Ascending aorta (tissue), 2 donors: ENCODE measurements at regions not wholly inside any gene's neighbourhood (a gene's known extent, or its start where the extent isn't known, plus 50 kb on each side); places are given as distances from the start of the nearest gene placed in this dataset.

Experiments used
- DNase-seq, 2 donors: peaks; one replicate each; pipeline ENCODE4 v3.0.0-alpha.2; 2019; ENCODE audit warnings: low spot score in 2 of 2
- H3K27ac ChIP-seq, 2 donors: fragments of 200-600 bp; sonication (generic); one replicate each; pipeline ENCODE4 v1.5.1; 2016 to 2017; ENCODE audit warnings: mild to moderate bottlenecking in 1 of 2
- H3K27me3 ChIP-seq: fragments of 200-600 bp; sonication (generic); one replicate; pipeline ENCODE4 v1.5.1; 2017
- H3K36me3 ChIP-seq, 2 donors: fragments of 200-600 bp; sonication (generic); one replicate each; pipeline ENCODE4 v1.5.1; 2016
- H3K4me1 ChIP-seq, 2 donors: fragments of 200-600 bp; sonication (generic); one replicate each; pipeline ENCODE4 v1.5.1; 2016 to 2017; ENCODE audit warnings: mild to moderate bottlenecking in 1 of 2
- H3K4me3 ChIP-seq, 2 donors: fragments of 200-600 bp; sonication (generic); one replicate each; pipeline ENCODE4 v1.5.1; 2016 to 2017; ENCODE audit warnings: mild to moderate bottlenecking in 1 of 2
- H3K9me3 ChIP-seq, 2 donors: fragments of 200-600 bp; sonication (generic); one replicate each; pipeline ENCODE4 v1.5.1; 2016
- intact Hi-C: fragments of 100-400 bp; cut with DNase I; formaldehyde crosslinking; loops from one replicate; pipeline ENCODE4 v1.15.1; 2023
- TF ChIP-seq, protein P1 (sequence below), 3 experiments: fragments of 200-600 bp in 2 of 3; fragments of 450-650 bp in 1 of 3; sonication (generic) in 2 of 3; IDR thresholded peaks; one replicate each; pipeline ENCODE4 v1.5.1; 2016 to 2019; ENCODE audit warnings: antibody characterized with exemption in 3 of 3, mild to moderate bottlenecking in 1 of 3, moderate library complexity in 1 of 3

DNA sequence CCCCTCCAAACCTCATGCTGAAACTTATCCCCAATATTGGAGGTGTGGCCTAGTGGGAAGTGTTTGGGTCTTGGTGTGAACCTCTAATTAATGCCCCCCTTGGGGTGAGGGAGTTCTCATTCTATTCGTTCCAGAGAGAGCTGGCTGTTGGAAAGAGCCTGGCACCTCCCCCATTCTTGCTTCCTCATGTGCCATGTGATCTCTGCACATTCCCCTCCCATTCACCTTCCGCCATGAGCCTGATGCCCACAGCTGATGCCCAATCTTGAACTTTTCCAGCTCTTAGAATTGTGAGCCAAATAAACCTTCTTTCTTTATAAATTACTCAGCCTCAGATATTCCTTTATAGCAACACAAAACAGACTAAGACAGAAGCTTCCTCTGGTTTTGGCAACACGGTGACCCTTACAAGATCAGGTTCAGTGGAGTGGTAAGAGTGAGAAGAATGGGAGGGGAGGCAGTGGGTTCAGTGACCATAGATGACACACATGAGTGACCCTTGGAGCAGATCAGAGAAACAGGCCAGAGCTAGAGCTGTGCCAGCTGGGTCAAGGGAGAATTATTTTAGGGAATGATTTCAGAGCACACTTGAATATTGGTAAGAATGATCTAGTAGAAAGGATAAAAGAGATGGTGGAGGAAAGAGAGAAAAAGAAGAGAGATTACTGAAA is 176.4 kb downstream of the LY86 start:
- TF ChIP-seq, protein P1, sequence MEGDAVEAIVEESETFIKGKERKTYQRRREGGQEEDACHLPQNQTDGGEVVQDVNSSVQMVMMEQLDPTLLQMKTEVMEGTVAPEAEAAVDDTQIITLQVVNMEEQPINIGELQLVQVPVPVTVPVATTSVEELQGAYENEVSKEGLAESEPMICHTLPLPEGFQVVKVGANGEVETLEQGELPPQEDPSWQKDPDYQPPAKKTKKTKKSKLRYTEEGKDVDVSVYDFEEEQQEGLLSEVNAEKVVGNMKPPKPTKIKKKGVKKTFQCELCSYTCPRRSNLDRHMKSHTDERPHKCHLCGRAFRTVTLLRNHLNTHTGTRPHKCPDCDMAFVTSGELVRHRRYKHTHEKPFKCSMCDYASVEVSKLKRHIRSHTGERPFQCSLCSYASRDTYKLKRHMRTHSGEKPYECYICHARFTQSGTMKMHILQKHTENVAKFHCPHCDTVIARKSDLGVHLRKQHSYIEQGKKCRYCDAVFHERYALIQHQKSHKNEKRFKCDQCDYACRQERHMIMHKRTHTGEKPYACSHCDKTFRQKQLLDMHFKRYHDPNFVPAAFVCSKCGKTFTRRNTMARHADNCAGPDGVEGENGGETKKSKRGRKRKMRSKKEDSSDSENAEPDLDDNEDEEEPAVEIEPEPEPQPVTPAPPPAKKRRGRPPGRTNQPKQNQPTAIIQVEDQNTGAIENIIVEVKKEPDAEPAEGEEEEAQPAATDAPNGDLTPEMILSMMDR (IDR thresholded peaks at IDR 0.05) = no peak
- intact Hi-C loops = no loop called here
- Histone ChIP-seq H3K9me3 (no peaks in the 10 kb centered on the region), H3K36me3 (no peaks in the 10 kb centered on the region), H3K4me3 (no peak overlapping the region), H3K4me1 (no peaks in the 10 kb centered on the region), H3K27ac (no peak overlapping the region), H3K27me3 (no peaks in the 10 kb centered on the region)
- DNase-seq = no peak

DNA sequence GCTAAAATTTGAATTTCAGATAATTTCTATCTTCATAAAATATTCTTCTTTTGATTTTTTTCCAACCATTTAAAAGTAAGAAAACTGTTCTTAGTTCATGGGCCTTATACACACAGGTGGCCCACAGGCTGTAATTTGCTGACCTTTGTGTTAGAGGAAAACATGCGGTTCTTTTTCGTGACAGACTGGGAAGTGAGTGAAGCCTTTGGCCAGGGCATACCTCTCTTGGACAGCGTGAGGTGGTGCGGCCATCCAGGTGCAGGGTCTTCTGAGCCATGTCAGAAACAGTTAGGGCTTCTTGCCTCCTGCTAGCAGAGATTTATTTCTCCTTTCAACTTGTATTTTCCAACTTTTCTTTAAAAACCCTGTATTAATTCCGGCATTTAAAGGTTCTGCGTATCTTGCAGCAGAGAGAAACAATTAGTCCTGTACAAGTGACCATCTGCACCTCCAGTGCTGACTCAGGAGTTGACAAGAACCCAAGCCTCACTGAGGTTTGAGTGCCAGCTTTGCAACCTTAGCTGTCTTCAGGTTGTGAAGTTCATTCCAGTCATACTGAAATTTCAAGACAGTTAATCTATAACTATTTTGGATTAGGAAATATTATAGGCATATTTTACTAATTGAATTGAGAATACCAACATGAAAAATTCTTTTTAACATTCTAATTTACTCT is 177.8 kb downstream of the LY86 start:
- TF ChIP-seq, protein P1 (IDR thresholded peaks at IDR 0.05) = no peak
- no peak for DNase-seq
- no peaks in the 10 kb centered on the region for H3K36me3 ChIP-seq
- H3K27ac ChIP-seq = no peak overlapping the region
- no peaks in the 10 kb centered on the region for H3K9me3 ChIP-seq
- no peak overlapping the region for H3K4me3 ChIP-seq
- no peaks in the 10 kb centered on the region for H3K4me1 ChIP-seq
- H3K27me3 ChIP-seq = no peaks in the 10 kb centered on the region
- intact Hi-C loops = no loop called here

DNA sequence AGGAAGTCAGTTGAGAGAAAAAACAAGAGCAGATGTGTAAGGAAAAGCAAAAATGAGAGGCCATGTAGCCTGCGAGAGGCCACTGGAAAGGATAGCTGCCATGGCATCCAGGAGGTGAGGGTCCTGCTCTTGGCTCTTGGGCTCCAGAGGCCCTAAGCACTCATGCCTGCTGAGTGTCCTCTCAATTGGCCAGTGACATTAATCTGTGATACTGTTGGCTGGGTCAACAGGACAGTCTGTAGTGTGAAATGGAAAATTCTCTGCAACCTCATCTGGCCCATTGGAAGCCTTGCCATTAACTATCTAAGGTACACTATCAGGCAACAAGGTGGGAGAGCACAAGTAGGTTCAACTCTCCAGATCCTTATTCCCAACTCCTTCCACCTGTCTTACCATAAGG is 180.9 kb downstream of the LY86 start:
- H3K9me3 ChIP-seq = no peaks in the 10 kb centered on the region
- intact Hi-C loops = no loop called here
- H3K36me3 ChIP-seq = no peaks in the 10 kb centered on the region
- H3K27me3 ChIP-seq = no peaks in the 10 kb centered on the region
- no peaks in the 10 kb centered on the region for H3K4me1 ChIP-seq
- no peak for DNase-seq
- no peak overlapping the region for H3K27ac ChIP-seq
- no peak overlapping the region for H3K4me3 ChIP-seq
- TF ChIP-seq, protein P1 (IDR thresholded peaks at IDR 0.05) = no peak

DNA sequence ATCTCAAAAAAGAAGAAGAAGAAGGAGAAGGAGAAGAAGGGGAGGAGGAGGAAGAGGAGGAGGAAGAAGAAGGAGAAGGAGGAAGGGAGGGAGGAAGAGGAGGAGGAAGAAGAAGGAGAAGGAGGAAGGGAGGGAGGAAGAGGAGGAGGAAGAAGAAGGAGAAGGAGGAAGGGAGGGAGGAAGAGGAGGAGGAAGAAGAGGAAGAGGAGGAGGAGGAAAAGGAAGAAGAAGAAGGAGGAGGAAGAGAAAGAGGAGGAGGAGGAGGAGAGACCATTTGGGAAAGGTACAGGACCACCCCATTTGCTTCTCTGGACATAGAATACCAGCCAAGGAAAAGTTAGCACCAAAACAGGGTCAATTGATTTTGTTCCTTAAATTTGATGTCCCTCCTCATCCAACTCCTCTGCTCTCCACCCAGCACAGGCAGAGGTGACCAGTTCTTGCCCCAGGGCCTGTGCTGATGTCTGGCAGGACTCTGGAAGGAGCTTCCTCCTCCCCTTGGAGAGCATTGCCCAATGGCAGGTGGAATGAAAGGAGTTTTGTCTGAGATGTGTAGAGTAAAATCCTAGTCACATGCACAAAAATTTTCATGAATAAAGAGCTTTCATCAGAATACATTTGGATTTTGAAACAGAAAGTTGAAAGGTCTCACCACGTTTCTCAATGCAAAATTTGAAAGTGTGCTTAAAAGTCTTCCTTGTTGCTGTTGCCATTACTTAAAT is 182.9 kb downstream of the LY86 start:
- H3K27me3 ChIP-seq = no peaks in the 10 kb centered on the region
- H3K27ac ChIP-seq = no peak overlapping the region

DNA sequence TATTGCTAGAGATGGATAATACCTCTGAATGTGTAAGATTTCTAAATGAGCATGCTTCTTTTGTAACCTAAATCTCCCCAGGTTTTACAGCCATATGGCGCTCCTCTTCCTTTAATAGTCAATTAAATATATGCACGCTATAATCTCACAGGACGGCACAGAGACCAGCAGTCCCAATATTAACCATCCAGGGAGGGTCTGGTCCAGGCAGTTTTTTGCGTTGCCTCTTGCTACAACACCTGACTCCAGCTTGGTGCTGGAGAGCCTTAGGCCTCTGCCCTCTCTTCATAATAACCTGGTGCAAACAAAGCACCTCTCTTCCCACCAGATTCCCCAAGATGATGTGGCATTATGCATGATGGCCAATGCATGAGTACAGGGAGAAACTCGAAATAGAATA is 183.4 kb downstream of the LY86 start:
- intact Hi-C loops = no loop called here
- H3K27ac ChIP-seq = no peak overlapping the region
- H3K27me3 ChIP-seq = no peaks in the 10 kb centered on the region
- no peak overlapping the region for H3K4me3 ChIP-seq
- no peaks in the 10 kb centered on the region for H3K36me3 ChIP-seq
- no peak for DNase-seq
- H3K9me3 ChIP-seq = no peaks in the 10 kb centered on the region
- TF ChIP-seq, protein P1 (IDR thresholded peaks at IDR 0.05) = no peak
- H3K4me1 ChIP-seq = no peaks in the 10 kb centered on the region

More for the DNA sequence above, 182.9 kb downstream of the LY86 start:
- Histone ChIP-seq H3K9me3 (no peaks in the 10 kb centered on the region), H3K4me3 (no peak overlapping the region), H3K36me3 (no peaks in the 10 kb centered on the region), H3K4me1 (no peaks in the 10 kb centered on the region)
- no peak for DNase-seq
- TF ChIP-seq, protein P1 (IDR thresholded peaks at IDR 0.05) = no peak
- intact Hi-C loops = no loop called here
